ENCODE measurements at regions not wholly inside any gene's neighbourhood (a gene's known extent, or its start where the extent isn't known, plus 50 kb on each side); places are given as distances from the start of the nearest gene placed in this dataset.

DNA sequence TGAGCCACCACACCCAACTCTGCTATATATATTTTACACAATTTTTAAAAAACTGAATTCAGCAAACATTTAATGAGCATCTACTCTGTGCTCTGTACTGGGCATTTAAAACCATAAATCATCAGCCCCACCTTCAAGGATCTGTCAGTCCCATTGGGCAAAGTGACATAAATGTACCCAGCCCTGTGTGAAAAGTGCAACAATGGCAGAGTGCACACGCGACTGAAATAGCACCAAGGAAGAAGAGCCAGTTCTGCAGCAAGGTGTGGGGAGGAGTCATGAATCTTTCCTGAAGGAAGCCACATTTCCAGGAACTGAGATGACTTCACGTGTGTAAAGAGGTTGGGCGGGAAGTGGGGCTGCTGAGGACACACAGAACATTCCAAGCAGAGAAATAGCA is 111.5 kb upstream of the ATP6AP2 start:
- TF ChIP-seq POLR2AphosphoS5 (IDR thresholded peaks at IDR 0.05; ENCODE audit: low read depth) = no peak
- TF ChIP-seq, protein P1, sequence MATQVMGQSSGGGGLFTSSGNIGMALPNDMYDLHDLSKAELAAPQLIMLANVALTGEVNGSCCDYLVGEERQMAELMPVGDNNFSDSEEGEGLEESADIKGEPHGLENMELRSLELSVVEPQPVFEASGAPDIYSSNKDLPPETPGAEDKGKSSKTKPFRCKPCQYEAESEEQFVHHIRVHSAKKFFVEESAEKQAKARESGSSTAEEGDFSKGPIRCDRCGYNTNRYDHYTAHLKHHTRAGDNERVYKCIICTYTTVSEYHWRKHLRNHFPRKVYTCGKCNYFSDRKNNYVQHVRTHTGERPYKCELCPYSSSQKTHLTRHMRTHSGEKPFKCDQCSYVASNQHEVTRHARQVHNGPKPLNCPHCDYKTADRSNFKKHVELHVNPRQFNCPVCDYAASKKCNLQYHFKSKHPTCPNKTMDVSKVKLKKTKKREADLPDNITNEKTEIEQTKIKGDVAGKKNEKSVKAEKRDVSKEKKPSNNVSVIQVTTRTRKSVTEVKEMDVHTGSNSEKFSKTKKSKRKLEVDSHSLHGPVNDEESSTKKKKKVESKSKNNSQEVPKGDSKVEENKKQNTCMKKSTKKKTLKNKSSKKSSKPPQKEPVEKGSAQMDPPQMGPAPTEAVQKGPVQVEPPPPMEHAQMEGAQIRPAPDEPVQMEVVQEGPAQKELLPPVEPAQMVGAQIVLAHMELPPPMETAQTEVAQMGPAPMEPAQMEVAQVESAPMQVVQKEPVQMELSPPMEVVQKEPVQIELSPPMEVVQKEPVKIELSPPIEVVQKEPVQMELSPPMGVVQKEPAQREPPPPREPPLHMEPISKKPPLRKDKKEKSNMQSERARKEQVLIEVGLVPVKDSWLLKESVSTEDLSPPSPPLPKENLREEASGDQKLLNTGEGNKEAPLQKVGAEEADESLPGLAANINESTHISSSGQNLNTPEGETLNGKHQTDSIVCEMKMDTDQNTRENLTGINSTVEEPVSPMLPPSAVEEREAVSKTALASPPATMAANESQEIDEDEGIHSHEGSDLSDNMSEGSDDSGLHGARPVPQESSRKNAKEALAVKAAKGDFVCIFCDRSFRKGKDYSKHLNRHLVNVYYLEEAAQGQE (IDR thresholded peaks at IDR 0.05; ENCODE audit: insufficient replicate concordance, low read depth) = no peak
- TF ChIP-seq, protein P2, sequence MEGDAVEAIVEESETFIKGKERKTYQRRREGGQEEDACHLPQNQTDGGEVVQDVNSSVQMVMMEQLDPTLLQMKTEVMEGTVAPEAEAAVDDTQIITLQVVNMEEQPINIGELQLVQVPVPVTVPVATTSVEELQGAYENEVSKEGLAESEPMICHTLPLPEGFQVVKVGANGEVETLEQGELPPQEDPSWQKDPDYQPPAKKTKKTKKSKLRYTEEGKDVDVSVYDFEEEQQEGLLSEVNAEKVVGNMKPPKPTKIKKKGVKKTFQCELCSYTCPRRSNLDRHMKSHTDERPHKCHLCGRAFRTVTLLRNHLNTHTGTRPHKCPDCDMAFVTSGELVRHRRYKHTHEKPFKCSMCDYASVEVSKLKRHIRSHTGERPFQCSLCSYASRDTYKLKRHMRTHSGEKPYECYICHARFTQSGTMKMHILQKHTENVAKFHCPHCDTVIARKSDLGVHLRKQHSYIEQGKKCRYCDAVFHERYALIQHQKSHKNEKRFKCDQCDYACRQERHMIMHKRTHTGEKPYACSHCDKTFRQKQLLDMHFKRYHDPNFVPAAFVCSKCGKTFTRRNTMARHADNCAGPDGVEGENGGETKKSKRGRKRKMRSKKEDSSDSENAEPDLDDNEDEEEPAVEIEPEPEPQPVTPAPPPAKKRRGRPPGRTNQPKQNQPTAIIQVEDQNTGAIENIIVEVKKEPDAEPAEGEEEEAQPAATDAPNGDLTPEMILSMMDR (IDR thresholded peaks at IDR 0.05; ENCODE audit: insufficient read depth, low read length) = no peak
- TF ChIP-seq SPI1 (IDR thresholded peaks at IDR 0.05; ENCODE audit: borderline replicate concordance, low read depth) = no peak
- no peak for TF ChIP-seq GABPA (IDR thresholded peaks at IDR 0.05; ENCODE audit: low read depth)
- Histone ChIP-seq H3K4me3 (replicated peaks; ENCODE audit: insufficient read depth, low read length) (no peak overlapping the region), H3K27me3 (ENCODE audit: insufficient read depth, poor library complexity, severe bottlenecking) (no peaks in the 10 kb centered on the region), H3K27ac (replicated peaks) (no peak overlapping the region)
- DNase-seq (ENCODE audit: low read depth in 1 of 2, low spot score in 1 of 2) = no peak

DNA sequence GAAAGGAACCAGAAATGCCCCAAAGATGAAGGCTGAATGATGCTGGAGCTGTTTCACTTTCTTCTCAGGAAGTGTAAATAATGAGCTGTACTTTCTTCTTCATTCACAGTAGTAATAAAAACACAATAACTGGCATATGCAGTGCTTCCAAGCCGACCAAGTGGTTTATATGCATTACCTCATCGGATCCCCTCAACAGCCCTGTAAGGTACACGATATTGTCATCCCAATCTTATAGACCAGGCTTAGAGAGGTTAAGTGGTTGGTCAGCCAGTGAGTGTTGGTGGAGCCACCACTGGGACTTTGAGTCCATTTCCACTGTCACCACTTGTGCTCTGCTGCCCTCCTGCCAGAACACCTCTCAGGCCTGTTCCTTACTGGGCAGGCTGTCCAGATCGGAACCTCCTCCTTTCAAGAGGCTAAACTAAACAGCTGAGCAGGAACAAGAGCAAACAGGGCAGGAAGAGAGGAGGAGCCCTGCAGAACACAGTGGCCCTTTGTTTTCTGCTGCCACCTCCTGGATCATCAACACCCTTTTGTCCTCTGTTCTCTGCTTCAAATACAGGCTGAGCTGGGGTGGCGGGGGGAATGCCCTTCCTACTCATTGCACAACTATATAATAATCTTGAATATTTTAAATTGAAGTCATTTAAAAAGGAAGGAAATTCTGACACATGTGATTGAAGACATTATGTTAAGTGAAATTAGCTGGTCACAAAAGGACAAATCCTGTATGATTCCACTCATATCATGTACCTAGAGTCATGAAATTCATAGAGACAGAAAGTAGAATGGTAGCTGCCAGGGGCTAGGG is 112.5 kb upstream of the ATP6AP2 start:
- TF ChIP-seq GABPA (IDR thresholded peaks at IDR 0.05; ENCODE audit: low read depth) = no peak
- TF ChIP-seq, protein P1 (IDR thresholded peaks at IDR 0.05; ENCODE audit: insufficient replicate concordance, low read depth) = no peak
- TF ChIP-seq, protein P2 (IDR thresholded peaks at IDR 0.05; ENCODE audit: insufficient read depth, low read length) = peak; percentile 3
- H3K27ac ChIP-seq (replicated peaks) = 0 out of 2 replicates have a peak overlapping the region, but pooled peaks have one; percentile 32
- DNase-seq (ENCODE audit: low read depth in 1 of 2, low spot score in 1 of 2) = peak; percentile 57 to 67
- H3K27me3 ChIP-seq (ENCODE audit: insufficient read depth, poor library complexity, severe bottlenecking) = no peaks in the 10 kb centered on the region
- H3K4me3 ChIP-seq (replicated peaks; ENCODE audit: insufficient read depth, low read length) = no peak overlapping the region

DNA sequence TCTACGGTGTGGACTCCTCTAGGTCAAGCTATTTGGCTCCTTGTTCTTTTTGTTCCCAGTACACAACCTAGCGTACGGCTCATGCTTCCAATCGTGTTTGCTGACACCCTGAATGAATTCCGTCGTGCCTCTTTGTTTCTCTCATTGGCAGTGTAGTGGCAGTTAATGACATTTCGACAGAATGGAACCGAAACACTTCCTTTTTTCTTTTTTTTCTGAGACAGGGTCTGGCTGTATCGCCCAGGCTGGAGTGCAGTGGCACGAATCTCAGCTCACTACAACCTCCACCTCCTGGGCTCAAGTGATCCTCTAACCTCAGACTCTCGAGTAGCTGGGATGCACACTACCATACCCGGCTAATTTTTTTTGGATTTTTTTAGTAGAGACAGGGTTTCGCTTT is 113.3 kb upstream of the ATP6AP2 start:
- TF ChIP-seq SPI1 (IDR thresholded peaks at IDR 0.05; ENCODE audit: borderline replicate concordance, low read depth) (peak; percentile 51), GABPA (IDR thresholded peaks at IDR 0.05; ENCODE audit: low read depth) (no peak)
- no peaks in the 10 kb centered on the region for H3K27me3 ChIP-seq (ENCODE audit: insufficient read depth, poor library complexity, severe bottlenecking)
- no peak overlapping the region for H3K4me3 ChIP-seq (replicated peaks; ENCODE audit: insufficient read depth, low read length)
- no peak overlapping the region for H3K27ac ChIP-seq (replicated peaks)
- peak in 1 of 2 experiments; percentile 24 for DNase-seq (ENCODE audit: low read depth in 1 of 2, low spot score in 1 of 2)

DNA sequence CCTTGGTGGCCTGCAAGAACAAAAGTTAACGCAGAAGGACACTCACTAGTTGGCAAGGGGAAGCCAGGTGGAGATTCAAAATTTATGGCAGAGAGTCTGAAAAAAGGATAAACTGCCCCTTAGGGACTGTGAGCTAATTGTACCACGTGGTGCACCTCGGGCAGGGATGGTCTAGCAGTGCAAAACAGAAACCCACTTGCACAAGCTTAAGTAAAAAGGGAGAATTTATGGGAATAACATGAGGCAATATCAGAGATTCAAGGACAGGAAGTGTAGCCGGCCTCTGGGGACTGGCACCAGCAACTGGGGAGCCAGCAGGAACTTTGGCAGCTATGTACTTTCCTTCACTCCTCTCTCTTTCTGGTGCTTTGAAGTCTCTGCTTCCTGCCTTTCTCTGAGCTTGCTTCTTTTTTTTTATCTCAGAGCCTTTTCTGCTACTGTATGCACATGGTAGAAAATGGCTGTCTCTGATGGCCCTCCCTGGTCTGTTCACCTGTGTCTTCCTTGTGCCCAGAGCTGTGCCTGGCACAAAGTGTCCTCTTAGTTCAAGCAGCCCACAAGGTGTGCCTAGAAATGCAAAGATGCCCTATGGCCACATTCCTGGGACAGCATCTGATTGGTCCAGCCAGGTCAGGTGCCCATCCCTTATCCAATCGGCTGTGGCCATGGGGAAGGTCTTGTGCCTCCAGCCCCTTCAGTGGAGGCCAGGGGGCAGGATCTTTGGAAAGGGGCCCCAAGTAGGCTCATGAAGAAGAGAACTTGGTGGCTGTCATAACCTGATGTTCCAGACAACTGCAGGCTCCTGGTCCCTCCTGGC is 114.8 kb upstream of the ATP6AP2 start:
- H3K27me3 ChIP-seq (ENCODE audit: insufficient read depth, poor library complexity, severe bottlenecking) = no peaks in the 10 kb centered on the region
- H3K27ac ChIP-seq (replicated peaks) = no peak overlapping the region
- no peak overlapping the region for H3K4me3 ChIP-seq (replicated peaks; ENCODE audit: insufficient read depth, low read length)
- no peak for DNase-seq (ENCODE audit: low read depth in 1 of 2, low spot score in 1 of 2)
- no peak for TF ChIP-seq POLR2AphosphoS5 (IDR thresholded peaks at IDR 0.05; ENCODE audit: low read depth)
- TF ChIP-seq, protein P1 (IDR thresholded peaks at IDR 0.05; ENCODE audit: insufficient replicate concordance, low read depth) = no peak
- TF ChIP-seq GABPA (IDR thresholded peaks at IDR 0.05; ENCODE audit: low read depth) = no peak
- no peak for TF ChIP-seq SPI1 (IDR thresholded peaks at IDR 0.05; ENCODE audit: borderline replicate concordance, low read depth)
- TF ChIP-seq, protein P2 (IDR thresholded peaks at IDR 0.05; ENCODE audit: insufficient read depth, low read length) = no peak
